GM21390 (cell line): ENCODE measurements at regions not wholly inside any gene's neighbourhood (a gene's known extent, or its start where the extent isn't known, plus 50 kb on each side); places are given as distances from the start of the nearest gene placed in this dataset.
A peak's percentile ranks its signal among the peaks of the same experiment; 100 is the strongest.
"Not testable (repeated sequence)": the region's sequence is repeated elsewhere in the genome, so short reads cannot be mapped to it uniquely, and the experiment has no call there.

Experiments used
- ATAC-seq: cut with Tn5 transposase; IDR thresholded peaks from one replicate; pipeline ENCODE4 v1.9.1; 2021; ENCODE audit not compliant: unreplicated experiment

DNA sequence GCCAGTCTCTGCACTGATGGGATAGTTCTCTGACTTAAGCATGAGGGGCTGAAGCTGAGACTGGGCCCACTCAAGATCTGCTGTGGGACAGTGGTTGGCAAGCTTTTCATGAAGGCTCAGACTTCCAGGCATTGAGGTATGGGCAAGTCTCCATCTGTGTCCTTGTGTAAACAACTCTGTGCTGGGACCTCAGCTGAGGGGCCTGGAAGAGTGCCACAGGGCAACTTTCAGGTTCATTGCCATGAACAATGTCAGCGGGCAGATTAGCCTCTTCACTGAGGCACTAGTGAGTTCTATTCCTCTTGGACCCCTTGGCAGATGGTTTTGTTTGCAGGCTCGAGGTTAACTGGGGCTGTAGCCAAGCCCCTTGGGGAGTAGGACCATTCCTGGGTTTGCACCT lies 127.1 kb downstream of the MRPS30 start:
- no peak for ATAC-seq

DNA sequence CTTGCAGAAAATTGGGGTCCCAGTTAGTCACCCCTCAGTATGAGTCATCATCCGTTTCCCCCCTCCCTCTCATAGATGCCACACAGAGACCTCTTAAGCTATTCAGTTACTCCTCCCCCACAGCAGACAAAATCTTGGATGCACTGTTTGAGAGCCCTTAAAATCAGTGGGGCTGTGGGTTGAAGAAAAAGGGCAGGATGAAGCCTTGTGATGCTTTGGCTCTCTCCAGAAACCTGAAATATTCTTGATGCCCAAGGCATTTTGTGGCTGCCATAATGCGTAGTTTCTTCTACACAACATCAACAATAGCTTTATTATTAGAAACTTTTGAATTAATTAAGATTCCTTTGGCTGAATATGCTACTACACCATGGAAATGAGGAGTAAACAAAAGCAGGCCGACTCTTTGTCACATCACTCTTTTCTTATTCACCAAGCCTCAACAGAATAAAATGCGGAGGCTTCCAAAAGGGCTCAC lies 133.8 kb downstream of the MRPS30 start:
- ATAC-seq, result no peak

DNA sequence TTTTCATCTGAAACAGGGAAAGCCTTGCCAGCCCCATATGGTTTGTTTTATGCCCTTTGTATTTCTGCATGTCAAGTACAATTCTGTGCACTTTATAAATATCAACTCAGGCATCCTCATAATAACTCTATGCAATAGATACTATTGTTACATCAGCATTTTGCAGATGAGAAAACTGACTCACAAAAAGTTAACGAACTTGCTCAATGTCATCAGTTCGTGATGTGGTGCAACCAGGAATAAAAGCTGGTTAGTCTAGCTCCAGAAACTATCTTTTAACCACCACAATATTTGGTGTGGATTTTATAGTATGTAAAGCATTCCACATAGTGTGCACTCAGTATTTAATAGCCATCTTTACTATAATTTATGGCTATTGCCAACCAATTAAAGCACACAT lies 134.9 kb downstream of the MRPS30 start:
- no peak for ATAC-seq

DNA sequence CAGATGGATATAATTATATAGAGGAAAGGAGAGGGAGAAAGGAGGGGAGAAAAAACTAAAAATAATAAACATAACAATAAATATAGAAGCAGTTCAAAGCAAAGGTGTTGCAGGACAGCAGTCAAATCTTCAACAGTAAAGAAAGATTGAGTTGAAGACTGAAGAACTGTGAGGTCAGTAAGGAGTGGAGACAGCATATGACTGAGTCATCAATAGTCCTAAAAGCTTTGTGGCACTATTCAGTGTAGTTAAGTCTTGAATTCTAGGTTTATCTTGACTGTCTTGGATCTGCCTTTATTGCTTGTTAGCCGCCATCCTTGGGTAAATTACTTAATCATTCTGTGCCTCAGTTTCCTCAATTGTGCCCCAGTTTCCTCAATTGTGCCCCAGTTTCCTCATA lies 137.0 kb downstream of the MRPS30 start:
- ATAC-seq, result no peak

DNA sequence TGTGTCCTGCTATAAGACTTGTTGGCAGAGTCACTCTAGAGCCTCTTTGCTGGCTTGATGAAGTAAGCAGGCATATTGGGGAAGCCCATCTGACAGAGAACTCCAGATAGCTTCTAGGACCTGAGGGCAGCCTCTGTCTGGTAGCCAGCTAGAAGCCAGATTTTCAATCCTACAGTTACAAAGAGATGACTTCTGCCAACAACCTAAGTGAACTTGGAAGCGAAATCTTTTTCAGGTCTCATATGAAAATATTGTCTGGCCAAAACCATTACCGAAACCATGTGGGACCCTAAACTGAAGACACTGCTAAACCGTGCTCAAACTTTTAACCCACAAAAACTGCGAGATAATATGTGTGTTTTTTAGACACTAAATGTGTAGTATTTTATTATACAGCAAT lies 140.9 kb downstream of the MRPS30 start:
- no peak for ATAC-seq

DNA sequence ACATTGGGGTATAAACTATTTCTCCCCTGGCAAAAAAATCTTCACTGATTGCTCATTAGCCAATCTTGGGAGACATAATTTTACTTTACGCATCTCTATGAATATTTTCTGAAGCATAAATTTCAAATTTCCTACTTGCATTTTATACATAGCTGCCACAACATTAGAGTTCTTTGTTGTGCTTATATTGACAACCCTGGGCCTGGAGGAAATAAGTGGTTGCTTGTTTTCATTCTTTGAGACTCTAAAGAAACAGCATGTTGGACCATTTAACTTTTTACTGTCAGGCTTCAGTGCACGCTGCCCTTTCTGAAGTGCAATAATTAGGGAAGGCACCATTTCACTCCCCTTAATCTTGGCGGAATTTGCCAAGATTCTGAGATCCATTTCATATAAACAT lies 142.6 kb downstream of the MRPS30 start:
- no peak for ATAC-seq

DNA sequence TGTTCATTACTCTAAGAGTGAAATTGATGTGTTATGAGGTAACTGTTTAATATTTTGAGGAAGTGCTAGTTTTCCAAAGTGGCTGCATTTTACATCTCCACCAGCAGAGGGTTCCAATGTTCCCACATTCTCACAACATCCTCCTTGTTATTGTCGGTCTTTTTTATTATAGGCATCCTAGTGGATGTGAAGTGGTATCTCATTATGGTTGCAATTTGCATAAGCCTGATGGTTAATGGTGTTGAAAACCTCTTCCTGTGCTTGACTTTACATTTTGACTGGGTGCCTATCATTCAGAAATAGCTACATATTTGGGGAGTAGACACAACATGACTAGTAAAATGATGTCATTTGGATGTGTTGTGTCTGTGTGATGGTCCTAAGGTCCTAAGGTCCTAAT lies 143.6 kb downstream of the MRPS30 start:
- peak; percentile 79 for ATAC-seq

DNA sequence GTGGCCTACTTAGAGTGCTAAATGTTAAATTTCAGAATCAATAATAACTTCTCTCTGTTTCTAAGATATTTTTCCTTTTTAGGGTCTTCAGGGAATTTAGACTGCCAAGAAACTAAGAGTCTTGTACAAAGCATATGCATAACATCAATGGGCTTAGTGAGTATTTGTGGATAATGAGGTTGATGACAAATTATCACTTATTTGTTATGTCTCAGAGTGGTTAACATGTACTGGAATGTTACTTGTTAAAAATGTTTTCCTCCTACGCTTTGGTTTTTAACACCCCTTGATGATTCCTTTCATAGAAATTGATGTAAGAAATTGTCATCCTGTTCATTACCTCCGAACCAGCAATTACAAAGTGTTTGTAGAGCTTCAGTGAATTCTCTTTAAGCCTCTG lies 144.3 kb downstream of the MRPS30 start:
- no peak for ATAC-seq

DNA sequence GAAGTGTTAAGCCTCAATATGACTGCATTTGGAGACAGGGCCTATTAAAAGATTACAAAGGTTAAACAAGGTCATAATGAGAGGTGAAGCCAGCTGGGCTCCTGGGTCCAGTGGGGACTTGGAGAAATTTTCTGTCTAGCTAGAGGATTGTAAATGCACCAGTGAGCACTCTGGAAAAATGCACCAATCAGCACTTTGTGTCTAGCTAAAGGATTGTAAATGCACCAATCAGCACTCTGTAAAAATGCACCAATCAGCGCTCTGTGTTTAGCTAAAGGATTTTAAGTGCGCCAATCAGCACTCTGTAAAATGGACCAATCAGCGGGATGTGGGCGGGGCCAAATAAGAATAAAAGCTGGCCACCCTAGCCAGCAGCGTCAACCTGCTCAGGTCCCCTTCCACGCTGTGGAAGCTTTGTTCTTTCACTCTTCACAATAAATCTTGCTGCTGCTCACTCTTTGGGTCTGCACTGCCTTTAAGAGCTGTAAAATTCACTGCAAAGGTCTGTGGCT lies 150.3 kb downstream of the MRPS30 start:
- not testable (repeated sequence) for ATAC-seq

DNA sequence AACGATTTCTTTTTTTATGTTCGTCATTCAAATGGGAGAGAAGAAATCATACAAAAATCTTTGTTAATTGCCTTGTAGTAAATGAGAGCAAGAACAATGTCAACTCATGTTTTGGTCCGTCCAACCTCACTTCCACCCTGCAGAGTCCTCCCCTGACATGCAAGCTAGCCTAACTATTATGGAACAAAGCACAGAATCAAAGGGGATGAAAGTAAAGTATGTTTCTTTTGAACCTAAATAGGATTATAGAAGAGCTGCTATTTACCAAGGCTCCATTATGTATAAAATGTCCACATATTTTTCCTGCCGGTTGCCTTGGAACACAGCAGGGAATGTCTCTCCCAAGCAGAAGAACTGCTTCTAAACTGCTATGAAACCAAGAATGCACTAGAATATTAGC lies 161.1 kb downstream of the MRPS30 start:
- ATAC-seq, result no peak

DNA sequence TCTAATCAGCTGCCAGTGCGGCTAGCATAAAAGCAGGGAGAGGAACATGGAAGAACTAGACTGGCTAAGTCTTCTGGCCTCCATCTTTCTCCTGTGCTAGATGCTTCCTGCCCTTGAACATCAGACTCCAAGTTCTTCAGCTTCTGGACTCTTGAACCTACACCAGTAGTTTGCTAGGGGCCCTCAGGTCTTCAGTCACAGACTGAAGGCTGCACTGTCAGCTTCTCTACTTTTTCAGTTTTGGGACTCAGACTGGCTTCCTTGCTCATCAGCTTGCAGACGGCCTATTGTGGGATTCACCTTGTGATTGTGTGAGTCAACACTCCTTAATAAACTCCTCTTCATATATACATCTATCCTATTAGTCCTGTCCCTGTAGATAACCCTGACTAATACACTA lies 162.2 kb downstream of the MRPS30 start:
- not testable (repeated sequence) for ATAC-seq

DNA sequence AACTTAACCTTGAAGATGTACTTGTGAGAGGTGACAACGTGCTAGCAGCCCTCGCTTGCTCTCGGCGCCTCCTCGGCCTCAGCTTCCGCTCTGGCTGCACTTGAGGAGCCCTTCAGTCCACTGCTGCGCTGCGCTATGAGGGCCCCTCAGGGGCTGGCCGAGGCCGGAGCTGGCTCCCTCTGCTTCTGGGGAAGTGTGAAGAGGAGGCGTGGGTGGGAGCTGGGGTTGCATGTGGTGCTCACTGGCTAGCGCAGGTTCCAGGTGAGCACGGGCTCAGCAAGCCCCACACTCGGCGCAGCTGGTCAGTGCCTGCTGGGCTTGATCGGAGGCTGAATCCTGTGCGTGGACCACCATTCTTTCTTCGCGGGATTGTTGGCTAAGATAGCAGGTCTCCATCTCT lies 166.1 kb downstream of the MRPS30 start:
- no peak for ATAC-seq

DNA sequence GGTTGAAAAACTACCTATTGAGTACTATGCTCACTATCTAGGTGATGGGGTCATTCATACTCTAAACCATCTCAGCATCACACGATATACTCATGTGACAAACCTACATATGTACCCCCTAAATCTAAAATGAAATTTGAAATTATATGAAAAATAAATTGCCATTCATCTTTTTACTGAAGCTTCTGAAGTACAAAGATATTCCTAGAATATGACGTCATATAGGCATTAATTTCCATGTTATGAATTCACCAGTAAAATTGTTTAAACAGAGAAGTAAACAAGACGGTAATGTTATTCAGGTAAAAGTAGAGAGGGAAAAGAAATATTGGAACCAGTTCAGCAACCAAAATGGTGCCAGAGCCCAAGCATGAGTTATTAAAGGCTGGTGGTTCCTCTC lies 173.0 kb downstream of the MRPS30 start:
- ATAC-seq, result no peak

DNA sequence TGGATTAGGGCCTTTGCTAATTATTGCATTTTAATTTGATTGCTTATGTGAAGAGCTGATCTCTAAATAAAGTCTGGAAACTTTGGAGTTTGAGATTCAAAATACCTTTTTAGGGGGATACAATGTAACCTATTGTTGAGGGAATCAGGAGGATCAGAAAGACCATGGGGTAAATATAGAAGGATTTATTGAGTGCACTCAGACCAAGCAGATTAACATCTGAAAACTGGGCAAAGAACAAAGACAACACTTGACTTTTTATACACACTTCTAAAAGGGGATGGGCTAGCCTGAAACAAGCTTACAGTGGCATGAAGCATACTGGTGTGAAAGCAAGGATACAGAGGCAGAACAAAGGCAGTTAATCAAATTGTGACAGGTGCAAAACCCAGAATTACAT lies 174.3 kb downstream of the MRPS30 start:
- no peak for ATAC-seq

DNA sequence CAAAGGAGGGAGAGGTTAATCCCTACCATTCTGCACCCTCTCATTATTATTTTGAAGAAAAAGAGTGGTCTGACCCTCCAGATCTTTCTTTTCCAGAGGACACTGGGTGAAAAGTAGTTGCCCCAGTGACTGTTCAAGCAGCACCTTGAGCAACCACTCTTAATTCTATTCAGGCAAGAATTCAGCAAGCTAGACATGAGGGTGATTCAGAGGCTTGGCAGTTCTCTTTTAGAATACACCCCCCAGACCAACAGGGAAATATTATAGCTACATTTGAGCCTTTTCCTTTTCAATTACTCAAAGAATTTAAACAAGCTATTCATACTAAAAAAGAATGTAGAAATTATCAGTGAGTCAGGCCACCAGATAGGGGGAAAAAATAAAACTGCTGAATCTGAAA lies 178.3 kb downstream of the MRPS30 start:
- ATAC-seq, result no peak

DNA sequence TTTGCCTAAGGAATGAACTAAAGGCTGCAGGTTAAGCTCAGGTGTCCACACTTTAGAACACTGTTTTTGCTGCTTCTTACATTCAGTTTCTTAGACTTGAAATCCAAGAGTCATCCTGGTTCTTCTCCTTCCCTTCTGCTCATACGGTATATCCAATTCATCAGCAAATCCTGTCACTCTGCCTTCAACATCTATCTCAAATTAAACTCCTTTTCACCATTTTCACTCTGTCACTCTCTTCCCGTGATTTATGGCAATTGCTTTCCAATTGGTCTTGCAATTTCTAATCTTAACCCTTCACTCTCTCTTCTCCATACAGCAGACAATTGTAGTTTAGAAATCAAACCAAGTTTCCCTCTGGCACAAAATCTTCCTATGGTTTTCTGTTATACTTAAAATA lies 182.9 kb downstream of the MRPS30 start:
- no peak for ATAC-seq

DNA sequence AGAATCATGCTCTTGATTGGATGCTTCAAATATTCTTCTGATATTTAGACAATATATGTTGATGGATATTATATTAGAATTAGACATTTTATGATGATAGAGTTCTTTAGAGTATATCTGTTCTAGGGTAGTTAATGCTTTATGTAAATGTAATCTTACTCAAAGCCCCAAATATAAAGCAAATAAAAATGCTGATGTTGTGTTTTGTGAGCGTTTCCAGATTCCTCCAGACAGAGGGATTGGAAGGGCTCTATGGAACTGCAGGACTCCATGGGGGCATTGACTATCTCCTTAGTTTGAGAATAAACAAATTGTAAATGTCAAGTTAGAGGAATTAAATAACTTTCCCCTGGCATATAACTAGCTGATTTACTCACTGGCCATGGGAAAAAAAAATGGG lies 184.5 kb downstream of the MRPS30 start:
- ATAC-seq, result no peak

DNA sequence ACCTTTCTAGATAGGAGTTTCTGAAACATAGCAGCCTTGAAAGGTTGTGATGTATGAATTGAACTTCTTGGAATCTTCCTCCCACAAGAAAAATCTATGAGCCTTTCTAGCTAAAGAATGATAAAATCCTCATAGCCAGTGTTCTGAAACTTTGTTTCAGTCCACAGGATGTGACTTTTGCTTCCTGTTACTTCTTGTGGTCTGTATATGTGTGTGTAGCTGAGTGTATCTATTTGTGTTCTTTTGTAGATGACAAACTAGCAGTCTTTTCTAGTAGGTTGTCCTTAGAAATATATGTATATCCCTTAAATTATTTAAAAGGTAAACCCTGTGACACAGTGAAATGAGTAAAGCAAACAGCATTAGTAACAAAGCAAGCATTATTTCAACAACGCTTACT lies 188.8 kb downstream of the MRPS30 start:
- no peak for ATAC-seq

DNA sequence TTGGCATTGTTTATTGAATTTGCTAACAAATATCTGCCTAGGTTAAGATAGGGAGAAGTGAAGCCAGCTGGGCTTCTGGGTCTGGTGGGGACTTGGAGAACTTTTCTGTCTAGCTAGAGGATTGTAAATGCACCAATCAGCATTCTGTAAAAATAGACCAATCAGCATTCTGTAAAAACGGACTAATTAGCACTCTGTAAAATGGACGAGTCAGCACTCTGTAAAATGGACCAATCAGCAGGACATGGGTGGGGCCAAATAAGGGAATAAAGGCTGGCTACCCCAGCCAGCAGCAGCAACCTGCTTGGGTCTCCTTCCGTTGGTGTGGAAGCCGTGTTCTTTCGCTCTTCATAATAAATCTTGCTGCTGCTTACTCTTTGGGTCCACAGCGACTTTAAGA lies 198.4 kb downstream of the MRPS30 start:
- ATAC-seq, result not testable (repeated sequence)

DNA sequence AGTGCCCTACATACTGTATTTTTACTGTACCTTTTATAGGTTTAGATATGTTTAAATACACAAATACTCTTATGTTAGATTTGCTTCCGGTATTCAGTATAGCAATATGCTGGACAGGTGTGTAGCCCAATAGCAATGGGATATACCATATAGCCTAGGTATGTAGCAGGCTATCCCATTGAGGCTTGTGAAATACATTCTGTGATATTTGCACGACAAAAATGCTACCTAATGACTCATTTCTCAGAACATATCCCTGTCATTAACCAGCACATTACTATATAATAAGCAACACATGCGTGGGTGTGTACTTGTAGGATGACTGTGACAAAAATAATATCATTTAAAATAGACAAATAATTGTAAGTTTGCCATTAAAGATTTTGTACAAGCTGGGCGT lies 208.8 kb downstream of the MRPS30 start:
- ATAC-seq, result no peak

DNA sequence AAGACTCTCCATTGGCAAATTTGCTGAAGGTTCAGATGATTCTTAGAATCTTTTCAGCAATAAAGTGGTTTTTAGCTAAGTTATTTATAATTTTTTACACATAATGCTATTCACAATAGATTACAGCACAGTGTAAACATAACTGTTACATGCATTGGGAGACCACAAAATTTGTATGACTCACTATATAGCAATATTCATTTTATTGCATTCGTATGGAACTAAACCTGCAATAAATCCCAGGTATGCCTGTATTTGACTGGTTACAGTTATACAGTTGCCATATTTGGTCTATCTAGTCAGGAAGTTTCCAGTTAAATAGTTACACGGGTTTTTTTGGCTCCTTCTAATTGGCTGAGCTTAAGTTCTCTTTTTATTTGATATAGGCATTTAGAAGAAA lies 220.8 kb downstream of the MRPS30 start:
- ATAC-seq, result no peak

DNA sequence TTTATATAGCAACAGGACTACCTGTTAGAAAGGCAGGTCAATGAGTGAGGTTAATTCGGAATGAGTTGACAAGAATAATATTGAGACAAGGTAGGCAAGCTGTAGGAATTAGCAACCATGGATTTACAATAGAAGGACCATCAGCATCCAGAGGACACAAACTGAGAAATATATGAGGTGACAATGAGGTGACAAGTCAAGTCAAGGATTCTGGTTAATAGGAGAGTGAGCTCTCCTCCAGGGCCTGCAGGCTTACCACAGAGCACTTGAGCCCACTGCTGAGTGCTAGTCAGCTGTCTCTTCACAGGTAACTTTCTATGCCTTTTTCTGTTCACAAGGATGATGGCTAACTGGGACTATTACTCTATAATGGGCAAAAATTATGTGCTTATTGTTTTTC lies 227.2 kb downstream of the MRPS30 start:
- no peak for ATAC-seq

DNA sequence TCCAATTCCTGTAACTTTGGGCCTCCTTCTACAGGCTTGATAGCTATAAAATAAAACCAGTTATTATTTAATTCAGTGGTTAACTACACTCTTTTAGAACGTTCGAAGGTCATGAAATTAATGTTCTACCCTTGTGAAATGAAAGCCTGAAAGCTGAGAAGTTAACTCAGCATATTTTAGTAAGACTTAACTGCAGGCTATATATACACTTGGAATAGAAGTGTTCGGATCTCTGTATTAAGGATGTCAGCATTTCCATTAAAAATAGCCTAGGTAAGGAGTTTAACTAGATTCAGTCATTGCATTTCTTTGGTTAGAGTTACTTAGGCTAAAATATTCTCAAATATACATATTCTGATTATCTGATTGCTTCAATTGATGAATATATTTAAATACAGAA lies 229.2 kb downstream of the MRPS30 start:
- no peak for ATAC-seq
